K562 (cell line): ENCODE measurements at regions not wholly inside any gene's neighbourhood (a gene's known extent, or its start where the extent isn't known, plus 50 kb on each side); places are given as distances from the start of the nearest gene placed in this dataset.

ENCODE experiments used
- CTCF ChIP-seq, 3 experiments: IDR thresholded peaks in 2 of 3; conservative IDR thresholded peaks in 1 of 3; 2 replicates each; pipeline ENCODE4 v1.5.1; 2011 to 2012; ENCODE audit warnings: low read length in 3 of 3, mild to moderate bottlenecking in 3 of 3, control low read depth in 2 of 3, improper control_type of control experiment in 1 of 3, inconsistent platforms in 1 of 3, low read depth in 1 of 3, mixed read lengths in 1 of 3, moderate library complexity in 1 of 3; ENCODE audit not compliant: insufficient read depth in 2 of 3
- FOXA1 ChIP-seq: fragments of 450-650 bp; IDR thresholded peaks from 2 replicates; pipeline ENCODE4 v1.6.1; 2016; ENCODE audit warnings: mild to moderate bottlenecking, borderline replicate concordance
- HDAC2 ChIP-seq: fragments of 450-650 bp; IDR thresholded peaks from 2 replicates; pipeline ENCODE4 v1.6.1; 2016; ENCODE audit warnings: mild to moderate bottlenecking
- MAFG ChIP-seq: fragments of 450-650 bp; conservative IDR thresholded peaks from 2 replicates; pipeline ENCODE4 v1.6.1; 2016; ENCODE audit warnings: missing genetic modification characterization, missing compliant biosample characterization
- POLR2A ChIP-seq: fragments of 450-650 bp; conservative IDR thresholded peaks from 2 replicates; pipeline ENCODE4 v1.6.1; 2016
- SRF ChIP-seq, 2 experiments: fragments of 250-450, 450-650 bp in 1 of 2; sonication (Bioruptor Pico) in 1 of 2; sonication (generic) in 1 of 2; formaldehyde crosslinking; IDR thresholded peaks; 2 replicates each; pipeline versions ENCODE4 v1.5.0 to v1.5.1; 2020 to 2022; ENCODE audit warnings: mild to moderate bottlenecking in 1 of 2, missing genetic modification reagents in 1 of 2
- ZNF785 ChIP-seq: fragments of 250-450 bp; sonication (Bioruptor Pico); IDR thresholded peaks from 2 replicates; pipeline ENCODE4 v1.4.0; 2020; ENCODE audit warnings: mild to moderate bottlenecking
- TF ChIP-seq, protein P1 (sequence below): fragments of 250-450 bp; sonication (Bioruptor Pico); IDR thresholded peaks from 2 replicates; pipeline ENCODE4 v1.5.0; 2021
- TF ChIP-seq, protein P2 (sequence below): sonication (generic); formaldehyde crosslinking; IDR thresholded peaks from 2 replicates; pipeline ENCODE4 v1.8.1; 2022; ENCODE audit warnings: missing genetic modification reagents

DNA sequence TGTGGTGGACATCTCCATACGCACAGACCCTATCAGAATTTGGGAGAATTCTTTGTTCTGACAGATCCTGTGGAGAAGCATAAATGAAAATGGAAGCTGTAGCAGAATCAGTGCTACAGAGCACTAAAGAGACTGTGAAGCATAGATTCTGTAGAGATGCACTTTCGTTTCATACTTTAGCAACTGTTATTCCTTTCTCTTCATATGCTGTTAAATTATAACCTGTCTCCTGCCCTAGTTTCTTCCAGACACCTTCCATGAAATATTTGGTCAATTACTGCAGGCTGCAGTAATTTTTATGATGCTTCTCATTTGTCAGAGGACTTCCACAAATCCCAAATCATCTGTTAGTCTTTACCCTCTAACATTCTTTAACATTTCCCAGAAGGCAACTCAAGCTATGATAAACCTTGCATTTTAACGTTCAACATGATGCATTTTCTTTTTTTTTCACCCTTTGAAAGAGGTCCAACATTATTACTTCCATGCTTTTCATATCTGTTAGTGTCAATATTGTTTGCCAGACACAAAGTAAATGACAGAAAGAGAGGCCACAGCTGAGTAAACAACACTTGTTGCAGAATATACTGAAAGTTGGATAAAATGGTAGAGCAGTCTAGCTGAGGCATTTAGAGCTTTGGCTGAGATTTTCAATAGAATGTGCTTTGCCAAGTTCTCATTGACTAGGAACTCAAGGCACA, 412.7 kb downstream of the LMO7 start:
- TF ChIP-seq, protein P1, sequence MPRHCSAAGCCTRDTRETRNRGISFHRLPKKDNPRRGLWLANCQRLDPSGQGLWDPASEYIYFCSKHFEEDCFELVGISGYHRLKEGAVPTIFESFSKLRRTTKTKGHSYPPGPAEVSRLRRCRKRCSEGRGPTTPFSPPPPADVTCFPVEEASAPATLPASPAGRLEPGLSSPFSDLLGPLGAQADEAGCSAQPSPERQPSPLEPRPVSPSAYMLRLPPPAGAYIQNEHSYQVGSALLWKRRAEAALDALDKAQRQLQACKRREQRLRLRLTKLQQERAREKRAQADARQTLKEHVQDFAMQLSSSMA = no peak
- TF ChIP-seq FOXA1 = no peak
- no peak for TF ChIP-seq SRF (CRISPR knock-in tag; IDR thresholded peaks at IDR 0.05)
- TF ChIP-seq ZNF785 (CRISPR knock-in tag) = no peak
- TF ChIP-seq, protein P2, sequence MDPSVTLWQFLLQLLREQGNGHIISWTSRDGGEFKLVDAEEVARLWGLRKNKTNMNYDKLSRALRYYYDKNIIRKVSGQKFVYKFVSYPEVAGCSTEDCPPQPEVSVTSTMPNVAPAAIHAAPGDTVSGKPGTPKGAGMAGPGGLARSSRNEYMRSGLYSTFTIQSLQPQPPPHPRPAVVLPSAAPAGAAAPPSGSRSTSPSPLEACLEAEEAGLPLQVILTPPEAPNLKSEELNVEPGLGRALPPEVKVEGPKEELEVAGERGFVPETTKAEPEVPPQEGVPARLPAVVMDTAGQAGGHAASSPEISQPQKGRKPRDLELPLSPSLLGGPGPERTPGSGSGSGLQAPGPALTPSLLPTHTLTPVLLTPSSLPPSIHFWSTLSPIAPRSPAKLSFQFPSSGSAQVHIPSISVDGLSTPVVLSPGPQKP (CRISPR knock-in tag) = no peak
- no peak for TF ChIP-seq MAFG (tag)
- no peak for TF ChIP-seq POLR2A
- no peak for TF ChIP-seq CTCF (IDR thresholded peaks at IDR 0.05 in 2 of 3, conservative IDR thresholded peaks at IDR 0.05 in 1 of 3; ENCODE audit: insufficient read depth in 2 of 3, low read depth in 1 of 3, low read length in 3 of 3)
- no peak for TF ChIP-seq HDAC2
